ENCODE measurements at regions not wholly inside any gene's neighbourhood (a gene's known extent, or its start where the extent isn't known, plus 50 kb on each side); places are given as distances from the start of the nearest gene placed in this dataset.

- TF ChIP-seq SMC3 (conservative IDR thresholded peaks at IDR 0.05; ENCODE audit: poor library complexity), result no peak
- TF ChIP-seq REST (IDR thresholded peaks at IDR 0.05; ENCODE audit: borderline replicate concordance), result no peak
- no peak for TF ChIP-seq EP300 (conservative IDR thresholded peaks at IDR 0.05; ENCODE audit: poor library complexity, severe bottlenecking)
- no peak for TF ChIP-seq POLR2AphosphoS5 (IDR thresholded peaks at IDR 0.05)
- no peak for TF ChIP-seq MXI1 (conservative IDR thresholded peaks at IDR 0.05; ENCODE audit: poor library complexity, severe bottlenecking)
- no peak for TF ChIP-seq RAD21 (conservative IDR thresholded peaks at IDR 0.05)
- TF ChIP-seq TAF1 (IDR thresholded peaks at IDR 0.05; ENCODE audit: low read depth), result no peak
- no peak for TF ChIP-seq EZH2 (IDR thresholded peaks at IDR 0.05; ENCODE audit: borderline replicate concordance, insufficient read depth, low read length, poor library complexity, severe bottlenecking)
- TF ChIP-seq CTCF (IDR thresholded peaks at IDR 0.05; ENCODE audit: poor library complexity, severe bottlenecking), result no peak
- Histone ChIP-seq H3K36me3 (ENCODE audit: insufficient read depth, low read length) (no peaks in the 10 kb centered on the region), H3K4me3 (ENCODE audit: low read length) (no peak overlapping the region), H4K20me1 (ENCODE audit: insufficient read depth) (no peaks in the 10 kb centered on the region), H3K9ac (ENCODE audit: low read length) (no peak overlapping the region), H3K27me3 (ENCODE audit: insufficient read depth, low read depth, low read length) (no peaks in the 10 kb centered on the region), H3K9me3 (ENCODE audit: low read length) (peaks cover 5% of the 10 kb centered on the region), H3K79me2 (replicated peaks; ENCODE audit: insufficient read depth, low read length) (no peaks in the 10 kb centered on the region), H3K27ac (ENCODE audit: low read length) (no peak overlapping the region), H3K4me2 (ENCODE audit: low read length) (no peak overlapping the region), H3F3A (ENCODE audit: insufficient read depth, low read length, poor library complexity, severe bottlenecking) (no peaks in the 10 kb centered on the region), H2AFZ (ENCODE audit: low read depth, low read length) (no peak overlapping the region), H3K9me2 (ENCODE audit: insufficient read depth, low read length) (no peaks in the 10 kb centered on the region)
These were observed 170.2 kb downstream of the DDX1 start for GRCh38 chr2:15761910-15762309.

- Histone ChIP-seq H3K36me3 (ENCODE audit: insufficient read depth, low read length) (no peaks in the 10 kb centered on the region), H3K27me3 (ENCODE audit: insufficient read depth, low read depth, low read length) (no peaks in the 10 kb centered on the region), H3K9me2 (ENCODE audit: insufficient read depth, low read length) (no peaks in the 10 kb centered on the region), H3K4me2 (ENCODE audit: low read length) (no peak overlapping the region), H2AFZ (ENCODE audit: low read depth, low read length) (no peak overlapping the region), H3K79me2 (replicated peaks; ENCODE audit: insufficient read depth, low read length) (no peaks in the 10 kb centered on the region), H3K9me3 (ENCODE audit: low read length) (peaks cover 5% of the 10 kb centered on the region), H4K20me1 (ENCODE audit: insufficient read depth) (no peaks in the 10 kb centered on the region), H3K27ac (ENCODE audit: low read length) (no peak overlapping the region), H3F3A (ENCODE audit: insufficient read depth, low read length, poor library complexity, severe bottlenecking) (no peaks in the 10 kb centered on the region), H3K9ac (ENCODE audit: low read length) (no peak overlapping the region), H3K4me3 (ENCODE audit: low read length) (no peak overlapping the region)
- TF ChIP-seq POLR2AphosphoS5 (IDR thresholded peaks at IDR 0.05) (no peak), RAD21 (conservative IDR thresholded peaks at IDR 0.05) (no peak), EZH2 (IDR thresholded peaks at IDR 0.05; ENCODE audit: borderline replicate concordance, insufficient read depth, low read length, poor library complexity, severe bottlenecking) (no peak), REST (IDR thresholded peaks at IDR 0.05; ENCODE audit: borderline replicate concordance) (no peak), TAF1 (IDR thresholded peaks at IDR 0.05; ENCODE audit: low read depth) (no peak), SMC3 (conservative IDR thresholded peaks at IDR 0.05; ENCODE audit: poor library complexity) (no peak), EP300 (conservative IDR thresholded peaks at IDR 0.05; ENCODE audit: poor library complexity, severe bottlenecking) (no peak), MXI1 (conservative IDR thresholded peaks at IDR 0.05; ENCODE audit: poor library complexity, severe bottlenecking) (no peak), CTCF (IDR thresholded peaks at IDR 0.05; ENCODE audit: poor library complexity, severe bottlenecking) (no peak)
These were observed 170.8 kb downstream of the DDX1 start for GRCh38 chr2:15762449-15762848.
